HepG2 (cell line): ENCODE measurements at regions not wholly inside any gene's neighbourhood (a gene's known extent, or its start where the extent isn't known, plus 50 kb on each side); places are given as distances from the start of the nearest gene placed in this dataset.

Experiments used
- BRD4 ChIP-seq: sonication (generic); formaldehyde crosslinking; IDR thresholded peaks from 2 replicates; pipeline ENCODE4 v1.4.0; 2020; ENCODE audit warnings: missing genetic modification reagents
- CEBPG ChIP-seq: IDR thresholded peaks from 2 replicates; pipeline ENCODE4 v1.6.1; 2016
- E2F5 ChIP-seq: sonication (generic); formaldehyde crosslinking; conservative IDR thresholded peaks from 2 replicates; pipeline ENCODE4 v1.4.0; 2020; ENCODE audit warnings: missing genetic modification reagents
- POLR2A ChIP-seq, 2 experiments: IDR thresholded peaks; 2 replicates each; pipeline ENCODE4 v1.6.1; 2011; ENCODE audit warnings: low read depth in 2 of 2, low read length in 2 of 2, mild to moderate bottlenecking in 1 of 2, moderate library complexity in 1 of 2; ENCODE audit not compliant: insufficient read depth in 1 of 2
- PTBP1 ChIP-seq: fragments of 200-400 bp; formaldehyde crosslinking; IDR thresholded peaks from 2 replicates; pipeline ENCODE4 v1.6.1; 2018; ENCODE audit warnings: low read length, low read depth; ENCODE audit not compliant: poor library complexity, severe bottlenecking
- YY1 ChIP-seq: IDR thresholded peaks from 2 replicates; pipeline ENCODE4 v1.6.1; 2011; ENCODE audit warnings: low read length, low read depth, moderate library complexity, mild to moderate bottlenecking; ENCODE audit not compliant: insufficient read depth, insufficient replicate concordance
- ZNF224 ChIP-seq: sonication (generic); formaldehyde crosslinking; IDR thresholded peaks from 2 replicates; pipeline ENCODE4 v1.5.0; 2020; ENCODE audit warnings: mild to moderate bottlenecking, missing genetic modification reagents
- ZNF431 ChIP-seq: sonication (generic); formaldehyde crosslinking; IDR thresholded peaks from 2 replicates; pipeline ENCODE4 v1.9.0; 2022; ENCODE audit warnings: missing genetic modification reagents, low read depth, mild to moderate bottlenecking, borderline replicate concordance
- ZSCAN25 ChIP-seq: sonication (generic); formaldehyde crosslinking; IDR thresholded peaks from 2 replicates; pipeline ENCODE4 v1.8.0; 2022; ENCODE audit warnings: mild to moderate bottlenecking, missing genetic modification reagents
- TF ChIP-seq, protein P1 (sequence below): IDR thresholded peaks from 2 replicates; pipeline ENCODE4 v1.6.1; 2016; ENCODE audit warnings: control low read depth

DNA sequence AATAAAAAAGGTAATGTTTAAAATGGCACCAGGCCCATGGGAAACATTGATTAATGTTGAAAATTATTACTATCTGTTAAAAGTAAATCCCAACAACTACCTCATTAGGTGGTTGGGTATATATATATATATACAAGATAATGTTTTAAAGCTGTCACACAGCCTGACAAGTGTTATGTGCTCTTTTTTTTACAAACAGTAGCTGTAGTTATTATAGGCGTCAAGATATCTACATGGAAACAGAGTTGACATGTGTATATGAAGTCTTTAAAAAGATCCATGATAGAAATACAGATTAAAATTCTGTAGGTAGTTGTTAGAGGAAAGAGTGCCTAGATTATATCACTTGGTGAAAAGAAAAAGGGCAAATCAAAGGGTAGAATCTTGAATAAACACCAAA, 279.9 kb downstream of the SLITRK6 start:
- TF ChIP-seq ZSCAN25 (CRISPR knock-in tag), result no peak
- no peak for TF ChIP-seq YY1
- TF ChIP-seq PTBP1, result no peak
- TF ChIP-seq, protein P1, sequence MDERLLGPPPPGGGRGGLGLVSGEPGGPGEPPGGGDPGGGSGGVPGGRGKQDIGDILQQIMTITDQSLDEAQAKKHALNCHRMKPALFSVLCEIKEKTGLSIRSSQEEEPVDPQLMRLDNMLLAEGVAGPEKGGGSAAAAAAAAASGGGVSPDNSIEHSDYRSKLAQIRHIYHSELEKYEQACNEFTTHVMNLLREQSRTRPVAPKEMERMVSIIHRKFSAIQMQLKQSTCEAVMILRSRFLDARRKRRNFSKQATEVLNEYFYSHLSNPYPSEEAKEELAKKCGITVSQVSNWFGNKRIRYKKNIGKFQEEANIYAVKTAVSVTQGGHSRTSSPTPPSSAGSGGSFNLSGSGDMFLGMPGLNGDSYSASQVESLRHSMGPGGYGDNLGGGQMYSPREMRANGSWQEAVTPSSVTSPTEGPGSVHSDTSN (CRISPR knock-in tag), result no peak
- no peak for TF ChIP-seq BRD4 (CRISPR knock-in tag)
- TF ChIP-seq E2F5 (CRISPR knock-in tag), result no peak
- TF ChIP-seq POLR2A (IDR thresholded peaks at IDR 0.05; ENCODE audit: insufficient read depth in 1 of 2, low read depth in 2 of 2, low read length in 2 of 2), result no peak
- TF ChIP-seq ZNF431 (CRISPR knock-in tag), result no peak
- TF ChIP-seq CEBPG (CRISPR knock-in tag), result no peak
- no peak for TF ChIP-seq ZNF224 (CRISPR knock-in tag)
